ENCODE measurements at regions not wholly inside any gene's neighbourhood (a gene's known extent, or its start where the extent isn't known, plus 50 kb on each side); places are given as distances from the start of the nearest gene placed in this dataset.
"Not testable (repeated sequence)": the region's sequence is repeated elsewhere in the genome, so short reads cannot be mapped to it uniquely, and the experiment has no call there.

DNA sequence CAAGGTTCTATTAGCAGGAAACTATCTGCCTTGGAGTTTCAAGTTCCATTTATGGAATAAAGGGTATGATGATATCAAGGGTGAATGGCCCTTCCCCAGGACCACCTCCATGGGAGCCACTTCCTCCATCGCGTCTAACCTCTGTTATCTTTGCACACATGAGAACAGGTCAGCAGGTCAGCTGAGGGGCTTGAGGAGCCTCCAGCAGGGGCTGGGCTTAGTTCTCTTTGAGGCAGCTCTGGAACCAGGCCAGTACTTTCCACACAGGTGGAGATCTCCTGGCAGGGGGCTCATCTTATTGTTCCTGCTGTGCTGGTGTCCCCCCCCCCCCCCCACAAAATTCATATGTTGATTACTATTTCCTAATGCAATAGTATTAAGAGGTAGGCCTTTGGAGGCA lies 472.2 kb upstream of the ZMIZ1 start:
- no peak for DNase-seq (ENCODE audit: low spot score)

DNA sequence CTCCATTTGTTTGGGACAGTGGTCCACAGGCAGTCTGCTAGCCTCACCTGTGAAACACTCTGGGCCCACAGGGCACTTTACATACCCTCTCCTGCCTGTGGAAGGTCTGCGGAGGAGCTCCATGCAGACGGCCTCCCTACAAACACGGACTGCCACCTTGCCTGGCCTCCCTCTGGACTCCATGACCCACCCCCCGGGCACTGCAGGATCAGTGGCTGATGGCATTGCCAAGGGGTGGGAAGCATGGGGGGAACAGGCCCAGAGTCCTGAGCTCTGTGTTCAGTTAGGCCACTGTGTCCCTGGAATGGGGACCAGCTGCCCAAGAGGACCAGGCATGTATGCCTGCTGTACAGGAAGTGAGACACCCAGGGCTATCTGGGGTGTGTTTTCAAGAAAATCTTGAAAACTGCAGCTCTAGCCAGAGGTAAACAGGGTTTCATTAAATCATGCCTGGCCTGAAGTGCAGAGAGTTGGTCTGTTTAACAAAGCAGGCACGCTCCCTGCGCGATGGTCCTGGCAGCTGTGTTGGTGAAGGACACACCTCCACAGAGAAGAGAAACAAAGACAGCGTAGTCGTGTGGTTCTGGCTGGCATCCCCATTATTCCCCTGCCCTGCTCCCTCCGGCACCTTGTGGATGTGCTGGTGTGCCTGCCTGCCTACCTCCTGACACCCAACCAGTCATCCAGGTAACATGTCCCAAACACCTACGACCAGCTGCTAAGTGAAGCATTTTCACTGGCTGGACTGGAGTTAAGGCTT lies 470.8 kb upstream of the ZMIZ1 start:
- no peak for DNase-seq (ENCODE audit: low spot score)

DNA sequence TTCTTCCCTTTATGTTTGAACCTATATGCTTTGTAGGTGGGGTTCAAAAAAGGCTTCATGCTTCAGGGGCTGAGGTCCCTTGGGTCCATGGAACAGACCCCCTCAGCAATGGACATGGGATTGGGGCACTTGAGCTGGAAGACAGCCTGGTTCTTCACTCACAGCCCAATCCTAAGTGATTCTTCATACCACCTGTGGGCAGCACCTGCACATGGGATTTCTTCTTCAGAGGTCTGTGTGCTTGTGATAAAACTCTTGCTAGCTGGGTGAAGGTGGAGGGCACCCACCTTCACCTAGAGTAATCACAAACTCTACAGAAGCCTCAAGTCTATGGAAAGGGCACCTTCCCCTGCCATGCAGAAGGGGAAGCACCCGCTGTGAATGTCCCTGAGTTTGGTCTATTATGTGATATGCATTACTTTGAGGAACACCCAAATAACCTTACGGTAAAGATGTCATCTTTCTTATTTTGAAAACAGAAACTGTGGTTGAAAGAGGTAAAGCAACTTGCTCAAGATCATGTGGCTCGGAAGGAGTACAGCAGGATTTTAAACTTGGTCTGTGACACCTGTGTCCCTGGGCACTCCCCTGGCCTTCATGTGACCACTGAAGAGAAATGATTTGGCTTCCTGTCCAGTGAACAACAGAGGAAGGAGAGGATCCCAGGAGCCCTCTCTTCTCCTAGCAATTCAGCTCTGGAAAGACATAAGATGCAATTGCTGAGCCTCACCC lies 469.5 kb upstream of the ZMIZ1 start:
- DNase-seq (ENCODE audit: low spot score): no peak

DNA sequence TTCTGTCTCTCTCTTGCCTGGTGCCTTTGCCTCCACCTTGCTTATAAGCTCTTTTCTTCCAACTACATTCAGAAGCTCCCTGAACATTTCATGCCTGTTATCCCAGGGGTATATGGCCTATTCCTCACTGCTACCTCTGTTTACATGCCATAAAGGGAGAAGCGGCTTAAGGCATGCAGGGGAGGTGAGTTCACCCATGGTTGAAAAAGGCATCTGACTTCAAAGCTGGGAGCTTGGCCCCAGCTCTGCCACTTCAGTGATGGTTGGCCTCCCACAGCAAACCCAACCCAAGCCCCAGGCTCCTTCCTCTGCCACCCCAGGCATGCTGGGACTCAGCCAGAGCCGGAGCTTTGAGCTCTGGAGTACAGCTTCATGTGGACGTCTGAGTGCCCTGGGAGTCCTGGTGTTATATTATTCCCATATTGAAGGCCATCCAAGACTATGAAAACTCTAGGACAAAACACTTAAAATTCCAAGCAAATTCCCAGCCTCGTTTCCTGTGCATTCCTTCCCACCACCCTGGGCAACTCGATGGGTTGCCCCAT lies 468.6 kb upstream of the ZMIZ1 start:
- no peak for DNase-seq (ENCODE audit: low spot score)

DNA sequence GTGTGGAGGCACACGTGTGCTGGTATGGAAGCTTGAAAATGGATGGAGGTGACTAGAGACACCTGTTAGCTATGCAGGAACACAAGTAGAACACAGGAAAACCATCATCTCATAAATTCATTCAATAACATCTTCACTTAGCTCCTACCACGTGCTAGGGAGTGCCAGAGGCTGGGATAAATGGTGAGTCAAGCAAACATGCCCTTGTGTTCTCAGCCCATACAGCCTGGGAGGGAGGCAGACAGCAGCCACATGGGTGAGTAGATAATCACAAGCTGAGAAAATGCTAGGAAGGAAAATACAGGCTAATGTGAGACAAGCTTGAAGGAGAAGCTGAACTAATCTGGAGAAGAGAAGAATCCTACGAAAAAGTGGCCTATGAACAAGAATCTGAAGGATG lies 468.0 kb upstream of the ZMIZ1 start:
- DNase-seq (ENCODE audit: low spot score): no peak

DNA sequence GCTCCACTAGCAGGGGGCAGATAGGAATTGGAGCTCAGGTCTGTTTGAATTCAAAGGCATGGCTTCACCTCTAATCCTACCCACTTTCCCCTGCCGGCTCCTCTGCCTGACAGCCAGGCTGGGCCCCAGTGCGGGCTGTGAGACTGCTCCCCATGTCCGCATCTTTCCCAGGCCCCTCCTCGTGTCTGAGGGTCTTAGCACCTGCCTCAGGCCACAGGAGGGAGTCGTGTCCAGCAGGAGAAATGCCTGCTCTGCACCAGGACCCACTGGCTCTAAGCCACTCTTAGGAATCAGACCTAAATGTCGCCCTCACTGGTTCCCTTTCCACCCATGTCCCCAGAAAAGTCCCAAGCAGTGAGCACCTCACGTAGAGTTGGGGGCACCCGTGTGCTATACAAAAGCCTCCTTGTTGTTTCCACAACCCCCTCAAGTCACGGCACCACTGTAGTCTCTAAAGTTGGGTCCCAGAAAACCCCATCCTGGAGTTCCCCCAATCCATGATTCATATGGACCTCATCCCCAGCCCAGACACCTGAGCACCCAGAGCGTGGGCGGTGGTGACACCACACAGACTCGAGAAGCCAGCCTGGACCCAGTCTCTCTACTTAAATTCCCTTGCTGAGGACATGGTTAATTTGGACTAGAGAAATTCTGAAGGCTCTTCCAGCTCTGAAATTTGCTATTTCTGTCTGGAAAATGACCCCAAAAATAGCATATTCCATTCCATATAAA lies 466.4 kb upstream of the ZMIZ1 start:
- DNase-seq (ENCODE audit: low spot score): no peak

DNA sequence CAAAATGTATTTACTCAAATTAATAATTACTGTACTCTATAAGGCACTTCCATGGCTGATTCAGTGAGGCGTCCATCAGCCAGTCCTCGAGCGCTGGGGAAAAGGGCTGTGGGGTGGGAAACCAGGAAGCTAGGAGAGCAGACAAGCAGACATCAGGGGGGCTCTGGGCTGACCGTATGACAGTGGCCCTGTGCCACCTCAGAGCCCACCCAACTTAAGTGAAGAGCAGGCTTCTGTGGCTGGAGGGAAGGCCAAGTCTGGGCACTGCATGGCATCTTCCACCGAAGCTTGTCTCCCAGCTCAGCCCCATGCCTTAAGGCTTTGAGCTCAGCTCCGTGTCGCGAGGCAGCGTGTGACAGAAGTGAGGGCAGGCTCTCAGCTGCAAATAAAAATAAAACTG lies 464.5 kb upstream of the ZMIZ1 start:
- DNase-seq (ENCODE audit: low spot score): no peak

DNA sequence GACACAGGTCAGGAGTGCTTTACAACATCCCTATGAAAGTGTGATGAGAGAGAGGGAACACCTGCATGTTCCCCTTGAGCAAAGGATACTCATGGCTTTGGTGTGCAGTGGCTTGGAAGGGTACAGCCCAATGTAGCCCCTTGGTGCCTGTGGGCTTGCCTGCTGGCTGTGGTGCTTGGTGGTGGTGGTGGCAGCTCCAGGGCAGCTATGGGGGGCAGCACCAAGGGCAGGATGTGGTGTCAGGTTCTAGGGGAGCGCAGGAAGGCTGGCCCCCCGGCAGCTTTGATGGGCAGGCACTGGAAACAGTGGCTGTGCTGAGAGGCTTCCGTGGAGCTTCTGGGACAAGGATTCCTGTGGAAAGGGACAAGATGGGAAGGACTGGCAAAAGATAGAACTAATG lies 464.0 kb upstream of the ZMIZ1 start:
- DNase-seq (ENCODE audit: low spot score): no peak

DNA sequence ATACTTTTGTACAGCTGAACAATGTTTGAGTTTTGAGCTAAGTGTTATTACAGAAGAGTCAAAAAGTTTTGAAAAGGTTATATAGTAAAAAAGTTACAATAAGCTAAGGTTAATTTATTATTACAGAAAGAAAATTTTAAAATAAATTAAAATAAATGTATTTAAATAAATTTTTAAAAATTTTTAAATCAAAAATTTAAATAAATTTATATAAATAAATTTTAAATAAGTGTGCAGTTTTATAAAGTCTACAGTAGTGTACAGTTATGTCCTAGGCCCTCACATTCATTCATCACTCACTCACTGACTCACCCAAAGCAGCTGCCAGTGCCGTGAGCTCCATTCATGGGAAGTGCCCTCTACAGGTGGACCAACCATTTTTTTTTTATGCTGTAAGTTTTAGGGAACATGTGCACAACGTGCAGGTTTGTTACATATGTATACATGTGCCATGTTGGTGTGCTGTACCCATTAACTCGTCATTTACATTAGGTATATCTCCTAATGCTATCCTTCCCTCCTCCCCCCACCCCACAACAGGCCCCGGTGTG lies 462.9 kb upstream of the ZMIZ1 start:
- DNase-seq (ENCODE audit: low spot score): no peak

DNA sequence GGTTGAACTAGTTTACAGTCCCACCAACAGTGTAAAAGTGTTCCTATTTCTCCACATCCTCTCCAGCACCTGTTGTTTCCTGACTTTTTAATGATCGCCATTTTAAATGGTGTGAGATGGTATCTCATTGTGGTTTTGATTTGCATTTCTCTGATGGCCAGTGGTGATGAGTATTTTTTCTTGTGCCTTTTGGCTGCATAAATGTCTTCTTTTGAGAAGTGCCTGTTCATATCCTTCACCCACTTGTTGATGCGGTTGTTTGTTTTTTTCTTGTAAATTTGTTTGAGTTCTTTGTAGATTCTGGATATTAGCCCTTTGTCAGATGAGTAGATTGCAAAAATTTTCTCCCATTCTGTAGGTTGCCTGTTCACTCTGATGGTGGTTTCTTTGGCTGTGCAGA lies 462.0 kb upstream of the ZMIZ1 start:
- DNase-seq (ENCODE audit: low spot score): not testable (repeated sequence)

DNA sequence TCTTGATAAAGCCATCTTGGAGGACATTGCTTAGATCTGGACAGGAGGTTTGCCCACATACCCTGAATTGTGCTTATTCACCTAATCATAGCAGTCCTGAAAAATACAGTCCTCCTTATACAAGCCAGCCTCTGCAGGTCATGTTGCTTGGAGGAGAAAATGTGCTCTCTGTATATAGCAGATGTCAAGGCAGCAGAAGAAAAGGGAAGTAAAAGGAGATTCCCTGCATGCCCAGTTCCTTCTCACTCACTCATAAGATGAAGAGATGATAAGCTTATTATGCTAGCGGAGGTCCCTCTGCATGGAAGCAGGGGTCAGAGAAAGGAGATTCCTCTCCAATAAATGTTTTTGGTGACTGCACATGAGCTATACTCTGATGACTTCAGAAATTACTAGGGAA lies 458.8 kb upstream of the ZMIZ1 start:
- no peak for DNase-seq (ENCODE audit: low spot score)

DNA sequence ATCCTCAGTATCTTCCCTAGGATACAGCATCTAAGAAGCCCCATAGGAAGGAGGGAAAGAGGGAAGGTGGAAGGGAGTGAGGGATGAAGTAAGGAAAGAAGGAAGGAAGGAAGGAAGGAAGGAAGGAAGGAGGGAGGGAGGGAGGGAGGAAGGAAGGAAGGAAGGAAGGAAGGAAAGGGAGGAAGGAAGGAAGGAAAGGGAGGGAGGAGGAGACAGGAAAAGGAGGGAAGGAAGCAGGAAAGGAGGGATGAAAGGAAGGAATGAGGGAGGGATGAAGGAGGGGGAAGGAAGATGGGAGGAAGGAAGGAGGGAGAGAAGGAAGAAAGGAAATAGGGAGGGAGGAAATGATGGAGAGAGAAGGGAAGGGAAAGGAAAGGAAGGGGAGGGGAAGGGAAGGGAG lies 455.6 kb upstream of the ZMIZ1 start:
- DNase-seq (ENCODE audit: low spot score): no peak

DNA sequence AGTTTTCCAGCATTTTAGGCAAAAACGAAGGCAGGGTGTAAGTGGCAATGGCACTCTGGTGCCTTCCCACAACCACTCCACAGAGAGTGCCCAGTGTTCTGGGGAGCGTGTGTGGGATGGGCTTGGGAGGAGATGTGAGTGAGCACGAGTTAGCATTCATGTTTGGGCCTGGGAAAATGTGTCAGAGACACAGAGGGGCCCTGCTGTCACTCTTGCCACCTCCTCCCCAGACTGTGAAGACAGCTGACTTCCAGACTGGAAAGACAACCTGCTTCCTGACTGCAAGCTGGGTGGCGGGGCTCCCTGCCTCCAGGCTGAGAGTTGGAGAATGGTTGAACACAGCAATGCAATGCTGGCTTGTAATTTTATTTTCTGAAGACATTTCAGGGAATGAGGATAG lies 454.5 kb upstream of the ZMIZ1 start:
- DNase-seq (ENCODE audit: low spot score): no peak

DNA sequence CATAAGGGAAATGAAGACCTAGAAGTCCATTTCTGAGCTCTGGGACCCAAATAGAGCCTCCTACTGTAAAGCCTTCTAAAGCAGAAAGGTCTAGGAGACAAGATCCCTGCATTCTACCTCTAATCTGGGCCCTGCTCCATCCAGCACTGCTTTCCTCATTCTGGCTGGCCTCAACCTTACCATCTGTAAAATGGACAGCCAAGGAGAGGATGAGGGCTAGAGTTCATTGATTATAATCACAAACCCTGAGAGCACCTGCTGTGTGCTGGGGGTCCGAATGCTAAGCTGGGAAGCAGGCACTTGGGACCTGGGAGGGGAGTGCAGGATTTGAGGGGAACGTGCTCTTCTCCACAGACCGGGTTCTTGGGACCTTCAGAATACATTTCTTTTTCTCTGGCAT lies 454.0 kb upstream of the ZMIZ1 start:
- no peak for DNase-seq (ENCODE audit: low spot score)

DNA sequence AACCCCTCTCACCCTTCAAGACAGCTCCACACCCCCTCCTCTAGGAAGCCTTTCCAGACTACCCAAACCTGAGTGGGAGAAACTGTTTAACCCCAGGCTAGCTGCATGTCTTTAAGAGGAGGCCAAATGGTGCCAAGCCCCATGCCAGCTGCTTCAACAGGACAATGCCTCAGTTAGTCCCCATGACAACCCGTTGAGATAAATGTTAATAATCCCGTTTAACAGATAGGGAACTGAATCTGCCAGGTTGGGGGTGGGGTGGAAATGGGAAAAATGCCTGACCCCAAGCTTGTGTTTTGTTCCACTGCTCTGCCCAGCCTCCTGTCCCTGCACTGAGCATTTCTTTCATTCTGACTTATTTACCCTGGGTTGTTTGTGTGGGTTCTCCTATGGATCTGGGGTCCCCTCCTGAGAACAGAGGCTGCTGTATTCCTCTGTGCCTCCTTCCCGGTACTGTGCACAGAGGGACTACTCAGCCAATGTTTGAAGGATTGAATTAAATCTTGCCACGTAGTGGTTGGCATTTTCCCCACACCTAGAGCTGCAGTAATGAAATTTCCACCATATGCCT lies 452.6 kb upstream of the ZMIZ1 start:
- no peak for DNase-seq (ENCODE audit: low spot score)

DNA sequence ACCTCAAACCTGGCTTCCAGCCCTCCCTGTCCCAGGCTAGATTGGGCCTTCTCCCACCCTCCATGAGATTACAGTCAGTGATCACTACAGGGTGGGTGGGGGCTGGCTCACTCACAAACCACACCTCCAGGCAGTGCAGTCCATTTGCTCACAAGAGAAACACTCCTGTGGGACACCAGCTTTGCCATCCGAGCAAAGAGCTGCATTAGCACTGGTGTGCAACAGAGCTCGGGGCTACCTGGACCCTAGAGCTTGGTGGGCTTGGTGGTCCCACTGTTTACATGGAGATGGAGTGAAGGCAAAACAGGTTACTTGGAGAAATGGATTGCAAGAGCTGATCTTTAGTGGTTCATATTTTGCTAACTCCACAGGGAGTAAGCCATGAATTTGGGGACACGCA lies 451.7 kb upstream of the ZMIZ1 start:
- no peak for DNase-seq (ENCODE audit: low spot score)

DNA sequence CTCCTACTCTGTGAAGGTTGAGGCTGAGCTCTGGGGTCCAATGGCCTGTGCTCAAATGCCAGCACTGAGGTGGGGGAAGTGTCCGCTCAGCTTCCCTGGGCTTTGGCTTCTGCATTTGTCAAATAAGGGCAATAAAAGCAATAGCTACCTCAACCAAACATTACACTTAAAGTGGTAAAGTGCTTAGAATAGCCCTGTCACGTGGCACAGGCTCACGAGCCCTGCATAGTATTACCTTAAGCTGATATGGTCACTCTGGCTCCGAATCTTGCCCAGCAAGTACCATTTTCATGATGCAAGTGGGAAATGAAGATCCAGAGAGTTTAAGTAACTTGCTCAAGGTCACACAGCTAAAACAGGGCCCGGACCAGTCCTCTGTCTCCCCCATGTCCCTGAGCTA lies 451.1 kb upstream of the ZMIZ1 start:
- DNase-seq (ENCODE audit: low spot score): no peak

DNA sequence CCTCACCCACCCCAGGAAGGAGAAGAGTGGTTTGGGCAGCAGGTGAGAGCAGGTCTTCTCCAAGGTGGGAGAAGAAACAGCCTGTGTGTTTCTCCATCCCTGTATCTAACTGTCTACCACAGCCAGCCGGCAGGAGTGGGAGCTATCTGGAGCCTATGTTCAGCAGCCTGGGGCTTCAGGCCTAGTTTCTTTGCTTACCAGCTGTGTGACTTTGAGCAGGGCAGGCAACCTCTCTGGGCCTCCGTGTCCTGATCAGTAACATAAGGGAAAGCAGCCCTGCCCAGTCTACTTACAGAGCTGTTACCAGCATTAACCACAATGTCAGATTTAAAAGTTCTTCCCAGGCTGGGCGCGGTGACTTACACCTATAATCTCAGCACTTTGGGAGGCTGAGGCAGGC lies 450.7 kb upstream of the ZMIZ1 start:
- DNase-seq (ENCODE audit: low spot score): no peak

DNA sequence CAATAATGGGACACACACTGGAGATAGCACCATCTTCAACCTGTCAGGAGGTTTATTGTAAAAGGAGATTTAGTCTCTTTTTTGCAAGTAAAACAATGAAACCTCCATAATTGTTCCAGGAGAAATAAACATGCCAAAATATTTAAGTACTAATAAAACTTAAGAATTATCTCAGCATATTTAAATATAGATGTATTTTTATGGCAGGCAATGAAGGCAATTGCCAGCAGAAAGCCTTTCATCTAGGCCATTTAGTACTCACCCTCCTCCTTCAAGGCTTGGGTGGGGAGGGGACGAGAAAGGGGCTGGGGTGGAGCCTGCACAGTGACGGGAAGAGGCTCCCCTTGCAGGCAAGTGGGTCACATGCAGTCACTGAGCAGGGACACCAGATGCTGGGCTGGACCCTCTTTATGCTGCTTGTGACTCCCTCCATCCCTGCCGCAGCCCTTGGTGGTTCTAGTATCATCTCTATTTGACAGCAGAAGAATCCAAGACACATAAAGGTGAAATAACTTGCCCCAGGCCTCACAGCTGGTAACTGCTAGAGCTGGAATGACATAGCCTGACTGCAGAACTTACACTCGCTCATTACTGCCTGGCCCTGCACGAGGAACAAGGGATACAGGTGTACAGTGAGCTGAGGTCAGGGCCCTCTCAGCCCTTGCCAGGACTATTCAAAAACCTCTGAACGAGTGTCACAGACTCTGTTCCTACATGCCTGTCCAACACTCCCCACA lies 449.5 kb upstream of the ZMIZ1 start:
- no peak for DNase-seq (ENCODE audit: low spot score)

DNA sequence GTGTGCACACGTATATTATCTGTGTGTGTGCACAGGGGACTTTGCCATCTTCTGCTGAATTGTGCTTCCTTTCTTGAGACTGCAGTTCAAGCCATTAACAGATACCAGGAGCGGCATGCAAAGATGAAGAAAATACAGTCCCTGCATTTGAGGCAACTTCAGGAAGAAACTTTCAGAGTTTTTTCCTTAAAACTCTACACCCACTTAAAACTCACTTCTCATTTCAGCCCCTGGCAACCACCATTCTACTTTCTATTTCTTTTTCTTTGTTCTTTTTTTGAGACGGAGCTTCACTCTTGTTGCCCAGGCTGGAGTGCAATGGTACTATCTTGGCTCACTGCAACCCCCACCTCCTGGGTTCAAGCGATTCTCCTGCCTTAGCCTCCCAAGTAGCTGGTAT lies 448.9 kb upstream of the ZMIZ1 start:
- no peak for DNase-seq (ENCODE audit: low spot score)

DNA sequence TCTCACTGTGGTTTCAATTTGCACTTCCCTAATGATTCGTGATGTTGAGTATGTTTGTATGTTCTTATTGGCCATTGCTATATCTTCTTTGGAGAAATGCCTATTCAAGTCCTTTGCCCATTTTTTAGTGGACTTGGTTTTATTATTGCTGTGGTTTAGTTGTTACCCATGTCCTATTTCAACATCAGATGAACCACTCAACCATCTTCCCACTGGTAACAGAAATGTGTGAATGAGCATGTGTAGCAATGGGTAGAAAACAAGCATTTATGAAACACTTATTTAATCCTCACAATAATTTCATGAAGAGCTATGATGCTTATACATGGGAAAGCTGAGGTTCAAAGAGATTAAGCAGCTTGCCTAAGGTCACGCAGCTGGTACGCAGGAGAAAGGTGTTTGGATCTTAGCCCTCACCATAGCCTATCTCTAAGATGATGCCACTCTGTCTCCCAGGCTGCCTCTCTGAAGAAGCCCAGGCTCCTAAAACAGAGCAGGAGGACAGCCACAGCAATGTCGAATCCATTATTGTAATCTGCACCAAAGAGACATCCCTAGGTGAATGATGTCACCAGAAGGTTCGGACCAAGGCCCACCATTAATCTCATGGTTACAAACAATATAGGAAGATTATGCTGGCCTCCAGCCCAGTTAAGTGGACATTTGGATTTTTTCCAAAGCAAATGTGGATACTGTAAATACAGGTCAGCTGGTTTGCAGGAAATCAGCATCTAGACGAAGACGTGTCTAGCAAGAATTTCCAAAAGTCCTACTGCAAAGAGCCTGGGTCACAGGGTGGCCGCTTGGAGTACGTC lies 447.6 kb upstream of the ZMIZ1 start:
- DNase-seq (ENCODE audit: low spot score): no peak
